WERI-Rb-1 (cell line): ENCODE measurements at regions not wholly inside any gene's neighbourhood (a gene's known extent, or its start where the extent isn't known, plus 50 kb on each side); places are given as distances from the start of the nearest gene placed in this dataset.

Experiments used
- DNase-seq: peaks from one replicate; pipeline ENCODE4 v3.0.0-alpha.2; 2020
- H3K27ac ChIP-seq: fragments of 250-450 bp; sonication (Bioruptor Pico); 2 replicates; pipeline ENCODE4 v1.5.1; 2020; ENCODE audit warnings: mild to moderate bottlenecking, moderate library complexity
- H3K27me3 ChIP-seq: fragments of 250-450 bp; sonication (Bioruptor Pico); 2 replicates; pipeline ENCODE4 v1.5.1; 2021; ENCODE audit warnings: mild to moderate bottlenecking, low read depth, moderate library complexity; ENCODE audit not compliant: insufficient read depth, severe bottlenecking
- H3K36me3 ChIP-seq: fragments of 250-450 bp; sonication (Bioruptor Pico); 2 replicates; pipeline ENCODE4 v1.5.1; 2020; ENCODE audit warnings: mild to moderate bottlenecking, moderate library complexity
- H3K4me3 ChIP-seq: 2 replicates; pipeline ENCODE4 v1.5.1; 2011; ENCODE audit warnings: low read depth, mild to moderate bottlenecking, control low read depth, low read length
- H3K9me3 ChIP-seq: fragments of 250-450 bp; sonication (Bioruptor Pico); 2 replicates; pipeline ENCODE4 v1.5.1; 2021; ENCODE audit warnings: mild to moderate bottlenecking, moderate library complexity; ENCODE audit not compliant: severe bottlenecking
- TF ChIP-seq, protein P1 (sequence below): IDR thresholded peaks from 2 replicates; pipeline ENCODE4 v1.5.1; 2011; ENCODE audit warnings: low read depth, mild to moderate bottlenecking, control low read depth, inconsistent platforms, low read length

DNA sequence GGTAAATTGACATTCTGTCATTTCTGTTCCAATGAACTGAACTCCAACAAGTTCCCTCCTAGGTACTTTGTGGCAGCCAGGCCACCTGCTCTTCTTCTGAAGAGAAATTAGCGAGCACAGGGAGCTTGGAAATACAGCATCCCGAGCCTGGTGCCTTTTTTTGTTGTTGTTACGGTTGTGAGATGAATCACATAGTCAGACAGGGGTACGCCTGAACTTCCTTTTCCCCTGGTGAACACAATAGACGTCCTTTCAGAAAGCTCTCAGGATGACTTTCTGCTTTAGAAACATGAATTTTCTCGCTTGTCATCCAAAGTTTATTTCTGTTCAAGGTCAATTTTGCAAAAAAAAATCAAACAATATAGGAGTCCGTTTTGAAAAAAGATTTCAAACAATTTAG is 53.9 kb upstream of the XYLT1 start:
- no peaks in the 10 kb centered on the region for H3K36me3 ChIP-seq
- H3K4me3 ChIP-seq: no peak overlapping the region
- TF ChIP-seq, protein P1, sequence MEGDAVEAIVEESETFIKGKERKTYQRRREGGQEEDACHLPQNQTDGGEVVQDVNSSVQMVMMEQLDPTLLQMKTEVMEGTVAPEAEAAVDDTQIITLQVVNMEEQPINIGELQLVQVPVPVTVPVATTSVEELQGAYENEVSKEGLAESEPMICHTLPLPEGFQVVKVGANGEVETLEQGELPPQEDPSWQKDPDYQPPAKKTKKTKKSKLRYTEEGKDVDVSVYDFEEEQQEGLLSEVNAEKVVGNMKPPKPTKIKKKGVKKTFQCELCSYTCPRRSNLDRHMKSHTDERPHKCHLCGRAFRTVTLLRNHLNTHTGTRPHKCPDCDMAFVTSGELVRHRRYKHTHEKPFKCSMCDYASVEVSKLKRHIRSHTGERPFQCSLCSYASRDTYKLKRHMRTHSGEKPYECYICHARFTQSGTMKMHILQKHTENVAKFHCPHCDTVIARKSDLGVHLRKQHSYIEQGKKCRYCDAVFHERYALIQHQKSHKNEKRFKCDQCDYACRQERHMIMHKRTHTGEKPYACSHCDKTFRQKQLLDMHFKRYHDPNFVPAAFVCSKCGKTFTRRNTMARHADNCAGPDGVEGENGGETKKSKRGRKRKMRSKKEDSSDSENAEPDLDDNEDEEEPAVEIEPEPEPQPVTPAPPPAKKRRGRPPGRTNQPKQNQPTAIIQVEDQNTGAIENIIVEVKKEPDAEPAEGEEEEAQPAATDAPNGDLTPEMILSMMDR: no peak
- H3K27ac ChIP-seq: no peak overlapping the region
- no peaks in the 10 kb centered on the region for H3K9me3 ChIP-seq
- H3K27me3 ChIP-seq: no peaks in the 10 kb centered on the region
- no peak for DNase-seq

DNA sequence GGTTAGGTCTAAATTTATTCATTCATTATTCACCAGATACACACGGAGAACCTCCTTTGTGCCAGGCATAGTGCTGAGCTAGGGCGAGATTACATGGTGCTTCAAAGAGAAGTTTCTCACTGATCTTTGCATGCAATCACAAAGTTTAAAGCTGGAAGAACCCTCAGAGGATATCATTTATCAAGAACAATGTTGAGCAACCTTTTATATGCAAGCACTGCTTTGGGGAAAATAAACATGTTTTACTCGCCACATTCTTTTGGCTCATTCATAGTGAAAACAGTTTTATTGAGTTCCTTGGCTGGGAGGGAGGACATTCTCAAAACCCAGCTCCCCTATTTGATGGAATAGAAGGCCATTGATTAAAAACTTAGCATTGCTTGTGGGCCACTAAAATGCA is 49.8 kb upstream of the XYLT1 start:
- no peak for DNase-seq
- TF ChIP-seq, protein P1: no peak
- Histone ChIP-seq H3K4me3 (no peak overlapping the region), H3K9me3 (no peaks in the 10 kb centered on the region), H3K27me3 (no peaks in the 10 kb centered on the region), H3K27ac (no peak overlapping the region), H3K36me3 (no peaks in the 10 kb centered on the region)
